Esophagus muscularis mucosa (tissue), 4 donors: ENCODE measurements at regions not wholly inside any gene's neighbourhood (a gene's known extent, or its start where the extent isn't known, plus 50 kb on each side); places are given as distances from the start of the nearest gene placed in this dataset.

ENCODE experiments used
- DNase-seq: peaks from one replicate; pipeline ENCODE4 v3.0.0-alpha.2; 2017; ENCODE audit errors: extremely low spot score
- H3K27ac ChIP-seq, 4 donors: fragments of 200-600 bp; sonication (generic); replicated peaks in 1 of 4; 1 replicate in 3 of 4; 2 replicates in 1 of 4; pipeline ENCODE4 v1.5.1; 2016 to 2019; ENCODE audit warnings: mild to moderate bottlenecking in 1 of 4
- H3K27me3 ChIP-seq, 4 donors: fragments of 200-600 bp; sonication (generic); one replicate each; pipeline versions ENCODE4 v1.5.1 to v1.6.0; 2016 to 2019
- H3K36me3 ChIP-seq, 4 donors: fragments of 200-600 bp; sonication (generic); one replicate each; pipeline ENCODE4 v1.5.1; 2016 to 2019
- H3K4me1 ChIP-seq, 4 donors: fragments of 200-600 bp; sonication (generic); one replicate each; pipeline ENCODE4 v1.5.1; 2016 to 2019
- H3K4me3 ChIP-seq, 4 donors: fragments of 200-600 bp; sonication (generic); 1 replicate in 2 of 4; 2 replicates in 2 of 4; pipeline ENCODE4 v1.5.1; 2016 to 2019; ENCODE audit warnings: mild to moderate bottlenecking in 4 of 4, moderate library complexity in 1 of 4
- H3K9me3 ChIP-seq, 4 donors: fragments of 200-600 bp; sonication (generic); 1 replicate in 3 of 4; 2 replicates in 1 of 4; pipeline ENCODE4 v1.5.1; 2016 to 2019
- CTCF ChIP-seq, 3 experiments: fragments of 200-600 bp in 2 of 3; fragments of 450-650 bp in 1 of 3; sonication (generic) in 2 of 3; IDR thresholded peaks; one replicate each; pipeline ENCODE4 v1.5.1; 2017 to 2019; ENCODE audit warnings: antibody characterized with exemption in 3 of 3, mild to moderate bottlenecking in 2 of 3, moderate library complexity in 1 of 3
- EP300 ChIP-seq: sonication (generic); formaldehyde crosslinking; IDR thresholded peaks from one replicate; pipeline ENCODE4 v1.6.1; 2017; ENCODE audit warnings: antibody characterized with exemption
- POLR2A ChIP-seq: fragments of 450-650 bp; IDR thresholded peaks from one replicate; pipeline ENCODE4 v1.6.1; 2017; ENCODE audit warnings: antibody characterized with exemption, moderate library complexity, mild to moderate bottlenecking, low read depth
- POLR2AphosphoS5 ChIP-seq, 2 donors: sonication (generic); formaldehyde crosslinking; IDR thresholded peaks; one replicate each; pipeline ENCODE4 v1.6.1; 2017; ENCODE audit warnings: antibody characterized with exemption in 2 of 2
- WGBS: methylation state at CpG from one replicate; pipeline ENCODE4 v1.1.5; 2018; 5-methylcytosine and 5-hydroxymethylcytosine counted together
- intact Hi-C: fragments of 100-400 bp; cut with DNase I; formaldehyde crosslinking; loops from one replicate; pipeline ENCODE4 v1.15.1; 2023

DNA sequence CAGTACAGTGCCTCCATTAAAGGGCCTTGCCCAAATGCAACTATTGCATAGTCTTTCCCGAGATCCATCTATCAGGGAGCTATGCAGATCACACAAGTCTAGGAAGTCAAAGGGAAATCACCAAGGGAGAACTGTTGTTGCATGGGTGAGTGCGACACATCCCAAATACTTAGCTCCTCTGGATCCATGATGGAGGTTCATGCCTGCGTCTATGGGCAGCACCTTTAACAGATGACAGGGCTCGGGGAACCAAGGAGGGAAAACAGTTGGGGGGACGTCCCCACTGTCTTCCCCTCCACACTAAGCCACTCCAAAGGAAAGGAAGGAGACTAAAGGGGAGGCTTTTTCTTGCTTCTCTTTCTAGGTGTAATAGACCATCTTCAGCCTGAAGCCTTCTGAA lies 552.8 kb upstream of the PKDCC start:
- intact Hi-C loops: no loop called here
- Histone ChIP-seq H3K9me3 (peaks cover 7 to 49% (median 36%) of the 10 kb centered on the region in 4 donors), H3K36me3 (no peaks in the 10 kb centered on the region)

DNA sequence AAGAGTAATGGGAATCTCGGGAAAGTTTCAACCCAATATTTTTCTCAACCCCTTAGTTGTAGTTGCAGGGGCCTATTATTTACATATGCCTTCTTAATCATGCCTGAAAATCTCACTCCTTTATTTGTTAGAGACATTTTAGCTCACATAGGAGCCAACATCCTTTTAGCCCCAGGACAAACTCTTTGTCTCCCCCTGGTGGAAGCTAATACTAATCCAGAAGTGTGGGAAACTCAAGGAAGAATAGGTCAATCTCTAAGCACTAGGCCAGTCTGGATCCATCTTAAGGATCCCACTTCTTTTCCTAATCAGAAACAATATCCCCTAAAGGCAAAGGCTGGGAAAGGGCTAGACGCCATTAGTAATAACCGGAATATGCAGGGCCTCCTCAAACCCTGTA lies 550.9 kb upstream of the PKDCC start:
- no peak for TF ChIP-seq CTCF (IDR thresholded peaks at IDR 0.05)
- TF ChIP-seq POLR2A: no peak
- no peak for TF ChIP-seq POLR2AphosphoS5 (IDR thresholded peaks at IDR 0.05)
- no peak for TF ChIP-seq EP300
- Histone ChIP-seq H3K27me3 (no peaks in the 10 kb centered on the region), H3K27ac (no peak overlapping the region), H3K9me3 (peaks cover 7 to 61% (median 38%) of the 10 kb centered on the region in 4 donors), H3K36me3 (no peaks in the 10 kb centered on the region), H3K4me3 (no peak overlapping the region), H3K4me1 (no peaks in the 10 kb centered on the region)
- WGBS: 98% methylated on average over 3 of the region's 3 CpGs
- no peak for DNase-seq
- intact Hi-C loops: no loop called here

More for the DNA sequence above, 552.8 kb upstream of the PKDCC start:
- 74% methylated on average over 5 of the region's 5 CpGs for WGBS
- DNase-seq: no peak
- Histone ChIP-seq H3K27ac (no peak overlapping the region), H3K27me3 (no peaks in the 10 kb centered on the region), H3K4me3 (no peak overlapping the region), H3K4me1 (no peaks in the 10 kb centered on the region)
- TF ChIP-seq POLR2A (no peak), CTCF (IDR thresholded peaks at IDR 0.05) (no peak), POLR2AphosphoS5 (IDR thresholded peaks at IDR 0.05) (no peak), EP300 (no peak)

DNA sequence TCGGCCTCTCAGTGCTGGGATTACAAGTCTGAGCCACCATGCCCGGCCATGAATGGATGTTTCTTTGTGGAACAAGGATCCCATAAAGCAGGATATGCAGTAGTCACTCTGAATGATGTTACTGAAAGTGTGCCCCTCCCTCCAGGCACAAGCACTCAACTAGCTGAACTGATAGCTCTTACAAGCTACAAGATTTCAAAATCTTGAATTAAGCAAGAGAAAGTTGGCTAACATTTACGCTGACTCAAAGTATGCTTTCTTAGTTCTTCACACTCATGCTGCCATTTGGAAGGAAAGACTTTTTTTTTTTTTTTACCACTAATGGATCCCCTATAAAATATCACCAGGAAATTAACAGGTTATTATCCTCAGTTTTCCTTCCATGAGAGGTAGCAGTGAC lies 549.0 kb upstream of the PKDCC start:
- no peak overlapping the region for H3K27ac ChIP-seq
- no peaks in the 10 kb centered on the region for H3K36me3 ChIP-seq
- peaks cover 7 to 61% (median 36%) of the 10 kb centered on the region in 4 donors for H3K9me3 ChIP-seq
- no peaks in the 10 kb centered on the region for H3K4me1 ChIP-seq
- no peak overlapping the region for H3K4me3 ChIP-seq
- 82% methylated on average over 2 of the region's 3 CpGs for WGBS
- no peak for DNase-seq
- intact Hi-C loops: no loop called here
- no peaks in the 10 kb centered on the region for H3K27me3 ChIP-seq
- no peak for TF ChIP-seq POLR2A
- TF ChIP-seq POLR2AphosphoS5 (IDR thresholded peaks at IDR 0.05): no peak
- no peak for TF ChIP-seq EP300
- no peak for TF ChIP-seq CTCF (IDR thresholded peaks at IDR 0.05)

GRCh38 chr2:41500895-41501294 lies 546.9 kb upstream of the PKDCC start:
- DNase-seq: no peak
- Histone ChIP-seq H3K27ac (no peak overlapping the region), H3K9me3 (peaks cover 0 to 39% (median 16%) of the 10 kb centered on the region in 4 donors), H3K4me1 (no peaks in the 10 kb centered on the region), H3K4me3 (no peak overlapping the region), H3K36me3 (no peaks in the 10 kb centered on the region), H3K27me3 (no peaks in the 10 kb centered on the region)
- intact Hi-C loops: no loop called here
- no peak for TF ChIP-seq EP300
- 91% methylated on average over 2 of the region's 2 CpGs for WGBS

GRCh38 chr2:41502752-41503151 lies 545.1 kb upstream of the PKDCC start:
- no peaks in the 10 kb centered on the region for H3K36me3 ChIP-seq
- 52% methylated on average over 1 of the region's 1 CpG for WGBS
- no peak for DNase-seq
- H3K4me1 ChIP-seq: no peaks in the 10 kb centered on the region
- intact Hi-C loops: no loop called here
- H3K4me3 ChIP-seq: no peak overlapping the region
- TF ChIP-seq EP300: no peak
- TF ChIP-seq CTCF (IDR thresholded peaks at IDR 0.05): no peak
- no peak for TF ChIP-seq POLR2AphosphoS5 (IDR thresholded peaks at IDR 0.05)
- TF ChIP-seq POLR2A: no peak
- H3K9me3 ChIP-seq: peaks cover 0 to 22% (median 5%) of the 10 kb centered on the region in 4 donors
- no peak overlapping the region for H3K27ac ChIP-seq
- H3K27me3 ChIP-seq: no peaks in the 10 kb centered on the region
